ENCODE measurements at regions not wholly inside any gene's neighbourhood (a gene's known extent, or its start where the extent isn't known, plus 50 kb on each side); places are given as distances from the start of the nearest gene placed in this dataset.

DNA sequence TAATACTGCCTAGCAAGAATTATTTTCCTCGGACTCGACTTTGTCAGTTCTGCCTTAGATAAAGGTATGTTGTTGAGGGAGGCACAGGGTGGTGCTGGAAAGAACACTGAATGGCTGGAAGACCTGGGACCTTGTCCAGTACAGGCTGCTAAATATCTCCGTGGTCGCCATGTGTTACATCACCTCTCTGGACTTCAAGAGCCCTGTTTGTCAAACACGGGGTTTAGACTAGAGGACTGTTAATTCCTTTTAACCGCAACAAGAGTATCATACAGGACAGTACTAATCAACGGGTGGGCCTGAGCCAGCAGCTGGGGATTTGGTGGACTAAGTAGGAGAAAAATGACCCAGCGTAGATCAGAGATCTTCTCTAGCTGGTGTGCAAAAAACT is 476.3 kb downstream of the LRIG3 start:
- Mint-ChIP-seq H3K4me3 (no peak overlapping the region), H3K27ac (no peak overlapping the region), H3K36me3 (no peaks in the 10 kb centered on the region), H3K27me3 (peaks cover 0 to 1% of the 10 kb centered on the region in 2 donors), H3K9me3 (peaks cover 0 to 6% (median 0%) of the 10 kb centered on the region in 8 donors), H3K4me1 (no peaks in the 10 kb centered on the region)
- no peak for DNase-seq
- POLR2A ChIA-PET (ENCODE audit: partially characterized antibody), result no interaction called here
- CTCF ChIA-PET (ENCODE audit: partially characterized antibody), result interaction anchor here (1.0 to 1.8 kb wide), 6 partner anchors 18 to 97 kb away, joined by 3 to 5 read pairs (median 4); no protein-coding TSS in a partner anchor
- no peak overlapping the region for H3K4me3 ChIP-seq (ENCODE audit: low read length in 2 of 2)
- H3K27me3 ChIP-seq (ENCODE audit: insufficient read depth, low read length), result no peaks in the 10 kb centered on the region
- no peaks in the 10 kb centered on the region for H3K4me1 ChIP-seq (ENCODE audit: insufficient read depth, low read length)
- H3K36me3 ChIP-seq (ENCODE audit: insufficient read depth, low read length), result no peaks in the 10 kb centered on the region
- intact Hi-C loops (cut with micrococcal nuclease), result loop anchor here (1.0 kb wide), 1 partner anchor 98 kb away; no protein-coding TSS in a partner anchor
- H3K9me3 ChIP-seq (ENCODE audit: control insufficient read depth in 1 of 2, low read length in 2 of 2), result no peaks in the 10 kb centered on the region
- H3K27ac ChIP-seq (ENCODE audit: low read depth, low read length), result no peak overlapping the region

DNA sequence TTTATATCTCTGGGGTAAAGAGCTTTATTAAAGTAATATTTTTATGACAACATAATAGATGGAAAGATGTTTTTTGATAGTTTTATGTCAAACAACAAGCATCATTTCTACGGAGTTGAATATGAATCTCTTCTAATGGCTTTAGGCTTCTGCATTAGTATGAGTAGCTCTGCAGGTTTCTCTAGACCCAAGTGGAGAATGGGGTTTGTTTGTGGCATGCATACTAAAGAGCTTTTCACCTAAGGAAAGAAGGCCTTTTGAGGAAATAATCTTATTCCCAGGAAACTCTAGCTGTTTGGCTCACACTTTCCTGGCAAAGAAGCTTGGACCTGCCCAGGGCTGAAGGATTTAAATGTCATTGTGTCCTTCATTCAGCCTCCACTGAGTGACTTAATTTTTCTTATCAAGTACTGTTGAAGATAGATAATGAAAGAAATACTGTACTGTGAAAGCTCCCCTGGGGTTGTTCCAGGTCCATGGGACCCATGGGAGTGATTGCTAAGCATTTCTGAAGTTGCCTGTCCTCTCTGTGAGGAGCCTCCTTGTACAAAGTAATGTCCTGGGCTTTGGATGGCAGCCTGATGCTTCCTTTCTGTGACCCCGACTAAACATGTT is 469.3 kb downstream of the LRIG3 start:
- H3K27me3 ChIP-seq (ENCODE audit: insufficient read depth, low read length), result no peaks in the 10 kb centered on the region
- H3K9me3 ChIP-seq (ENCODE audit: control insufficient read depth in 1 of 2, low read length in 2 of 2), result no peaks in the 10 kb centered on the region
- Mint-ChIP-seq H3K9me3 (peaks cover 0 to 3% (median 0%) of the 10 kb centered on the region in 8 donors), H3K4me1 (no peaks in the 10 kb centered on the region), H3K27ac (no peak overlapping the region), H3K4me3 (no peak overlapping the region), H3K27me3 (peaks cover 0 to 2% of the 10 kb centered on the region in 2 donors), H3K36me3 (no peaks in the 10 kb centered on the region)
- H3K27ac ChIP-seq (ENCODE audit: low read depth, low read length), result no peak overlapping the region
- ChIA-PET POLR2A (ENCODE audit: partially characterized antibody) (no interaction called here), CTCF (ENCODE audit: partially characterized antibody) (no interaction called here)
- no peak for DNase-seq
- H3K36me3 ChIP-seq (ENCODE audit: insufficient read depth, low read length), result no peaks in the 10 kb centered on the region
- no peaks in the 10 kb centered on the region for H3K4me1 ChIP-seq (ENCODE audit: insufficient read depth, low read length)
- intact Hi-C loops (cut with micrococcal nuclease), result no loop called here
- no peak overlapping the region for H3K4me3 ChIP-seq (ENCODE audit: low read length in 2 of 2)

DNA sequence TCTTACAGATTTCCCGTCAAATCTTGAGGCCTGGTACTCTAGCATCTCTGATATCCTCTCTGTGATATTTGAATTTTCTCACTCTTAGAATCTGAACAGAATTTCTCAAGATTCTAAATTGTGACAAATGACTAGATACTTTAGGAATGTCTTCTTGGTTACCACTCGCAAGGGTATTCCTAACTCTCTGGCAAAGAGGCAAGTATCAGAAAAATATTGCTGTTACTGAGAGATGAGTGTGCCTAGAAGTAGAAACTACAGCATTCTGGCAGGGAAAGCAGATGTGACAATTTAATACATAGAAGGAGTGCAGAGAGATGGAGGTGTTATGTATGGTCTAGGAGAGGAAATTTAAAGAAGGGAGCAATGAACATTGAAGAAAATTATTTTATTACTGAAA is 467.8 kb downstream of the LRIG3 start:
- intact Hi-C loops (cut with micrococcal nuclease), result no loop called here

DNA sequence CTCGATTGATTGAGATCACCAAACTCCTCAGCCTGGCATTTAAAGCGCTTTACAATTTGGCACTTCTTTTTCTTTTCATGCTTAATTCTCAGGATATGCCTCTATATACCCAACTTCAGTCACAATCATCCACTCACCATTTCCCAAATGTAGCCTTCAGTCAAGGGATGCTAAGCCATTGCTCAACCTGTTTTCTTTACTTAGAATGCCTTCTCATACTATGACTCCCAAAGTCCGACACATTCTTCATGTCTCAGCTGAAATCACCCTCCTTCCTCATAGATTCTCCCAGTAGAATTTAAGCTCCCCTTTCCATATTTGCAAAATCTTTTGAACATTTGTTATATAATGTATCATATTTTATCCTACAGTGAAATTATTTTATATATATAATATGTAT is 467.0 kb downstream of the LRIG3 start:
- no peak overlapping the region for H3K27ac Mint-ChIP-seq
- no peaks in the 10 kb centered on the region for H3K27me3 ChIP-seq (ENCODE audit: insufficient read depth, low read length)
- H3K9me3 ChIP-seq (ENCODE audit: control insufficient read depth in 1 of 2, low read length in 2 of 2), result no peaks in the 10 kb centered on the region
- DNase-seq, result no peak
- no peak overlapping the region for H3K4me3 Mint-ChIP-seq
- no peak overlapping the region for H3K27ac ChIP-seq (ENCODE audit: low read depth, low read length)
- H3K27me3 Mint-ChIP-seq, result peaks cover 2% of the 10 kb centered on the region in 2 donors
- H3K36me3 Mint-ChIP-seq, result no peaks in the 10 kb centered on the region
- CTCF ChIA-PET (ENCODE audit: partially characterized antibody), result no interaction called here
- POLR2A ChIA-PET (ENCODE audit: partially characterized antibody), result no interaction called here
- H3K9me3 Mint-ChIP-seq, result peaks cover 0 to 3% (median 0%) of the 10 kb centered on the region in 8 donors
- no peaks in the 10 kb centered on the region for H3K4me1 Mint-ChIP-seq
- no peaks in the 10 kb centered on the region for H3K36me3 ChIP-seq (ENCODE audit: insufficient read depth, low read length)
- intact Hi-C loops (cut with micrococcal nuclease), result no loop called here
- H3K4me3 ChIP-seq (ENCODE audit: low read length in 2 of 2), result no peak overlapping the region
- H3K4me1 ChIP-seq (ENCODE audit: insufficient read depth, low read length), result no peaks in the 10 kb centered on the region

More for the DNA sequence above, 467.8 kb downstream of the LRIG3 start:
- no peak overlapping the region for H3K4me3 ChIP-seq (ENCODE audit: low read length in 2 of 2)
- Mint-ChIP-seq H3K9me3 (peaks cover 0 to 3% (median 0%) of the 10 kb centered on the region in 8 donors), H3K27ac (no peak overlapping the region), H3K4me1 (no peaks in the 10 kb centered on the region), H3K36me3 (no peaks in the 10 kb centered on the region), H3K4me3 (no peak overlapping the region), H3K27me3 (peaks cover 0 to 2% of the 10 kb centered on the region in 2 donors)
- POLR2A ChIA-PET (ENCODE audit: partially characterized antibody), result no interaction called here
- DNase-seq, result no peak
- H3K27me3 ChIP-seq (ENCODE audit: insufficient read depth, low read length), result no peaks in the 10 kb centered on the region
- H3K27ac ChIP-seq (ENCODE audit: low read depth, low read length), result no peak overlapping the region
- no peaks in the 10 kb centered on the region for H3K4me1 ChIP-seq (ENCODE audit: insufficient read depth, low read length)
- no peaks in the 10 kb centered on the region for H3K9me3 ChIP-seq (ENCODE audit: control insufficient read depth in 1 of 2, low read length in 2 of 2)
- H3K36me3 ChIP-seq (ENCODE audit: insufficient read depth, low read length), result no peaks in the 10 kb centered on the region
- CTCF ChIA-PET (ENCODE audit: partially characterized antibody), result no interaction called here

DNA sequence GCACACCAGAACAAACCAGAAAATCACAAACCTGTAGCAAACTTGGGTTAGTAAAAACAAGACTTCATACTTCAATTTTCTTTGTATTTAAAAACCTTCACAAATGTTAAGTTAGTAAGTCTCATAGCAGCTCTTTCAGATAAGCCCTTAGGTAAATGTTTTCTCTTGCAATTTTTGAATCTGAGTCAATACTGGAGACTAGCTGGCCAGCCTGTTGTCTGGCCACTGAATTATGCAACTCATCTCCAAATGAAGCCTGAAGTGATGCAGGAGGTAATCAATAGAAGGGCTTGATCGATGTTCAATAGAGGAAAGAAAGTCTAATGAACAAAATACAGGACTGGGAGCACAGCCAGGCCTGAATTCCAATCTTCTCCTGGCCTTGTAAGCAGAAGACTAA is 465.2 kb downstream of the LRIG3 start:
- H3K4me1 ChIP-seq (ENCODE audit: insufficient read depth, low read length), result no peaks in the 10 kb centered on the region
- DNase-seq, result no peak
- Mint-ChIP-seq H3K27ac (no peak overlapping the region), H3K36me3 (no peaks in the 10 kb centered on the region), H3K9me3 (peaks cover 0 to 3% (median 0%) of the 10 kb centered on the region in 8 donors), H3K27me3 (peaks cover 2 to 7% of the 10 kb centered on the region in 2 donors), H3K4me1 (no peaks in the 10 kb centered on the region), H3K4me3 (no peak overlapping the region)
- ChIA-PET CTCF (ENCODE audit: partially characterized antibody) (no interaction called here), POLR2A (ENCODE audit: partially characterized antibody) (no interaction called here)
- H3K9me3 ChIP-seq (ENCODE audit: control insufficient read depth in 1 of 2, low read length in 2 of 2), result no peaks in the 10 kb centered on the region
- H3K36me3 ChIP-seq (ENCODE audit: insufficient read depth, low read length), result no peaks in the 10 kb centered on the region
- no peaks in the 10 kb centered on the region for H3K27me3 ChIP-seq (ENCODE audit: insufficient read depth, low read length)
- intact Hi-C loops (cut with micrococcal nuclease), result no loop called here
- no peak overlapping the region for H3K4me3 ChIP-seq (ENCODE audit: low read length in 2 of 2)
- H3K27ac ChIP-seq (ENCODE audit: low read depth, low read length), result no peak overlapping the region

DNA sequence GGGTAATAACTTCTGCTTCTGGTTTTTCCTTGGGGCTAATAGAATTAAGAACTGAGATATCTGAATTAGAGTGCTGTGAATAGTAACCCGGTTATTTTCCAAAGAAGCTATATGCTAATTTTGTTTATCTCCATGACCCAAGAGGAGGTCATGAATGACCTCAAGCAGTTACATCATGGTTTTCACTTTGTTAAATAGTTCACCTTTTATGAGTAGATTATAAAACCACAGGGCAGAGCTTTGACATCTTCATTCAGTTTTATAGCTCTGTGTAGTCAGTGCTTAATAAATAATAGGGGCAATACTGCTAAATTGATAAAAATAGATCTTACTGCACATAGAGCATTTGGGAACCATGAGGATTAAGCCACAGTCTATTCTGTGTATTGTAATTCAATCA is 462.2 kb downstream of the LRIG3 start:
- H3K27ac Mint-ChIP-seq, result no peak overlapping the region
- Histone ChIP-seq H3K9me3 (ENCODE audit: control insufficient read depth in 1 of 2, low read length in 2 of 2) (no peaks in the 10 kb centered on the region), H3K4me1 (ENCODE audit: insufficient read depth, low read length) (no peaks in the 10 kb centered on the region), H3K4me3 (ENCODE audit: low read length in 2 of 2) (no peak overlapping the region), H3K27ac (ENCODE audit: low read depth, low read length) (no peak overlapping the region), H3K36me3 (ENCODE audit: insufficient read depth, low read length) (no peaks in the 10 kb centered on the region), H3K27me3 (ENCODE audit: insufficient read depth, low read length) (no peaks in the 10 kb centered on the region)
- no peak for DNase-seq
- intact Hi-C loops (cut with micrococcal nuclease), result no loop called here
- peaks cover 2 to 5% of the 10 kb centered on the region in 2 donors for H3K27me3 Mint-ChIP-seq
- no peaks in the 10 kb centered on the region for H3K36me3 Mint-ChIP-seq
- CTCF ChIA-PET (ENCODE audit: partially characterized antibody), result no interaction called here
- H3K4me3 Mint-ChIP-seq, result no peak overlapping the region
- H3K4me1 Mint-ChIP-seq, result no peaks in the 10 kb centered on the region
- H3K9me3 Mint-ChIP-seq, result peaks cover 0 to 3% (median 0%) of the 10 kb centered on the region in 8 donors
- POLR2A ChIA-PET (ENCODE audit: partially characterized antibody), result no interaction called here

DNA sequence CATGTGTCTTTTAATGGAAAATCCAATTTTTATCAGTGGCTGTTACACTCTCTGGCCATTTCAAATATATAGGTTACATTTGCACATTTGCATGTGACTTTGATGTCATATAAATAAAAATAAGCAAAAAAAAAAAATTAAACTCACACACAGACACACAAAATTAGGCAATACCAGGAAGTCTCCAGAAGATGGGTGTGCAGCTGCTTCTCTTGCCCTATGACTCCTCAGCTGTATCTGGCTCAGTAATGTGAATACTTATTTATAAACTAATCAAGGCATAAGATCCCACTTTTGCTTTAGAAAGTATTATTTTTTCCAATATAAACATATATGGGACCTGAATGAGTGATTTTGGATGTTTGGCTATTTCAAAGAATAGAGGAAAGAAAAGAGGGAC is 461.1 kb downstream of the LRIG3 start:
- DNase-seq, result no peak
- no peaks in the 10 kb centered on the region for H3K36me3 Mint-ChIP-seq
- H3K4me1 Mint-ChIP-seq, result no peaks in the 10 kb centered on the region
- ChIA-PET POLR2A (ENCODE audit: partially characterized antibody) (no interaction called here), CTCF (ENCODE audit: partially characterized antibody) (no interaction called here)
- H3K27ac ChIP-seq (ENCODE audit: low read depth, low read length), result no peak overlapping the region
- intact Hi-C loops (cut with micrococcal nuclease), result no loop called here
- H3K4me3 Mint-ChIP-seq, result no peak overlapping the region
- no peaks in the 10 kb centered on the region for H3K9me3 ChIP-seq (ENCODE audit: control insufficient read depth in 1 of 2, low read length in 2 of 2)
- no peaks in the 10 kb centered on the region for H3K27me3 ChIP-seq (ENCODE audit: insufficient read depth, low read length)
- no peaks in the 10 kb centered on the region for H3K9me3 Mint-ChIP-seq
- no peak overlapping the region for H3K27ac Mint-ChIP-seq
- no peak overlapping the region for H3K4me3 ChIP-seq (ENCODE audit: low read length in 2 of 2)
- no peaks in the 10 kb centered on the region for H3K36me3 ChIP-seq (ENCODE audit: insufficient read depth, low read length)
- H3K27me3 Mint-ChIP-seq, result peaks cover 2 to 5% of the 10 kb centered on the region in 2 donors
- H3K4me1 ChIP-seq (ENCODE audit: insufficient read depth, low read length), result no peaks in the 10 kb centered on the region

Data from CD4-positive, alpha-beta memory T cell (primary cell).